HG03097 (cell line): ENCODE measurements at regions not wholly inside any gene's neighbourhood (a gene's known extent, or its start where the extent isn't known, plus 50 kb on each side); places are given as distances from the start of the nearest gene placed in this dataset.

Experiments
- ATAC-seq: cut with Tn5 transposase; IDR thresholded peaks from one replicate; pipeline ENCODE4 v1.9.1; 2021; ENCODE audit not compliant: unreplicated experiment, low FRiP score

DNA sequence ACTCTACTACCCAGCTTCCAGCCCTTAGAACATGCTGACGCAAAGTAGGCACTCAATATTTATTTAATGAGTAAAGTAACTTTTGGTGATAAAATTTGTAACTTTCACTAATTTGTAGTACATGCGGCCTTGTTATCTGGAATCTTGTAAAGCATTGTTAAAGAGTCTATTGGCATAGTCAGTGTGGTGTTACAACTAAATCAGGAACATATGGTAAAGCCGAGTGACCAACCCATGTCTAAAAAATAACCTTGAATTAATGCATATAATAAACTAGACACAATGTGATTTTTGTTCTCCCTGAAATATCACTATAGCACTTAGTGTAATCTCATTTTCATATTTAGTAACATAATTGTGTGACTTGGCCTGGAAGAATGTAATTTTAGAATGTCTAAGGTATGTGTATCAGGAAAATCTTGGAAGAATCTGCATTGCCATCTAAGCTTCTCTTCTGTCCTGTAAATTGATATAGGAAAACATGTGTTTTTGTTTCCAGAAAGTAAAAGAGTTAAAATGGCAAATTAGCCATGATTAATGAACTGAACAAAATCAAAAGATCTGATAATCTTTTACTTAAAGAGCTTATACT lies 256.7 kb upstream of the GNAI1 start:
- no peak for ATAC-seq

DNA sequence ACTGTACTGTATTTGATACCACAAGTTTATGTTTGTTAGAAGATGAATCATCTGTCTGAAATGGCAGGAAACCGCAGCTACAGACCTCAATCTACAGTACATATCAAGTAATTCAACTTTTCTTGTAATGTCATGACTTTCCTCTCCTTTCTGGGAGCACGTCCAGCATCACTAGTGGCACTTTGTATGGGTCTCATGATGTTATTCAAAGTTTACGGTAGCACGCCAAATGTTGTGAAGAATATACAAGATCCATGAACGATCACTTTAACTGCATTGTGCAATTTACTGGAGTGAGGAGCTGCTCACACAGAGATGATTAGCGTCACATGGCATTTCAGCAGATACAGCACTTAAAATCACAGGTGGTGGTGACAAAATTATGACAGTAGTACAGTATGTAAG lies 257.8 kb upstream of the GNAI1 start:
- ATAC-seq: no peak

DNA sequence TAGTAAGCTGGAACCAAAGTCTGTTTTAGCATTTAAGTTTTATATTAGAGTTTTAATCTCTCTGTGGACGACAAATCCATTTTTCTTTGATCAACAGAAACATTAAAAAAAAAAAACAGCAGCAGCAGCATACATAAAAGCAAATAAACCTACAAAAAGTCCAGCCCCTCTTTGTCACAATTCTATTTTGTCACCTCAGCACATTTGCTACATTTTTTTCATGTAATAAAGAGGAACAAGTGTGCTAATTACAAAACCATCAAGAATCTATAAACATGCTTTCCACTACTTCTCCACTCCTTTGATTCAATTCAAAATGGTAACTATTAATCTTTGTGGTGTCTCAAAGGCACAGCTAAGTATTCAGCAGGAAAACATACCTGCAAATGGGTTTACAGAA lies 259.8 kb upstream of the GNAI1 start:
- ATAC-seq: no peak

DNA sequence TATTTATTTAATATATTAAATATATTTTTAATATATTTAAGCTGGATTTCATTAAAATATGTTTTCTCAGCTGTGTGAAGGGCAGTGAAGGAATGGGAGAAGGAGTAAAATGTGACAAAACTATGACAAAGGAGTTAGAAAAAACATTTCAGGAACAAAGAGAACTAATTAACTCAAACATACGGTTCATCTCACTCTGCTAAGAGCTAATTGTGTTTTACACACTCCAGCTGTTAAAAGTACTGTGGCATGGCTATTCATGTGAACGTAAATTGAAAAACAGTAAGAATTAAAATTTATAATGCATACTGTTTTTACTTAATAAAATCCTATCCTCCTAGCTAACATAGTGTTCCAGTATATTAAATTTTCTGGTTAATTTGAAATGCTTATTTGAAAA lies 262.5 kb upstream of the GNAI1 start:
- no peak for ATAC-seq

DNA sequence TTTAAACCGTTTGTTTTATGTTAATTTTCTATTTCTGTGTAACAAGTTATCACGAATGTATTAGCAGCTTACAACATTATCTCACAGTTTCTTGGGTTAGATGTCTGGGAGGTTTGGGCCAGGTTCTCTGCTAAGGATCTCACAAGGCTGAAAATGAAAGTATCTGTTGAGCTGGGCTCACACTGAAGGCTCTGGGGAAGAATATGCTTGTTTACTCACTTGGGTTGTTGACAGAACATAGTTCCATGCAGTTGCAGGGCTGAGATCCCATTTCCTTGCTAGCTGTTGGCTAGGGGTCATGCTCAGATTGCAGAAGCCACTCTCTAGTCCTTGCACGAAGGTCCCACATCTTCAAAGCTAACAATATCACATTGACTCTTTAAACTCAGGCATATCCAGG lies 266.6 kb upstream of the GNAI1 start:
- ATAC-seq: no peak

GRCh38 chr7:79862447-79863210 lies 272.0 kb upstream of the GNAI1 start:
- ATAC-seq: no peak

DNA sequence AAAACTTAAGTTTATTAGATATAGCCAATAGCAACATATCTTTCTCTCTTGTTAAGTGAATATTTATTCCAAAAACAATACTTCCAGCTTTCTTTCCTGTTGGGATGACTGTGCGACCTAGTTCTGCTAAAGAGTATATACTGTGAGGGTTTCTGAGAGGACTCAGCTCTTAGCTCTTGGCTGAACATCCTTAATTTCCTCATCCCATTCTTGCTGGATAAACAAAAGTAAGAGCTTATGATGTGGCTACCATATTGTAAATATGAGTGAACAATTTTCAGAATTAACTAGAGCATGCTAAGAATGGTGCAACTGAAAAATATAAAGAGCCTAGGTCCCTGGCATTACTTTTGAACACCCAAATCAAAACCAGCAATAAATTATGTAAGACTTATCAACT lies 279.5 kb upstream of the GNAI1 start:
- ATAC-seq: no peak

- ATAC-seq: no peak
Observed at GRCh38 chr7:79854621-79855020, 280.0 kb upstream of the GNAI1 start.

DNA sequence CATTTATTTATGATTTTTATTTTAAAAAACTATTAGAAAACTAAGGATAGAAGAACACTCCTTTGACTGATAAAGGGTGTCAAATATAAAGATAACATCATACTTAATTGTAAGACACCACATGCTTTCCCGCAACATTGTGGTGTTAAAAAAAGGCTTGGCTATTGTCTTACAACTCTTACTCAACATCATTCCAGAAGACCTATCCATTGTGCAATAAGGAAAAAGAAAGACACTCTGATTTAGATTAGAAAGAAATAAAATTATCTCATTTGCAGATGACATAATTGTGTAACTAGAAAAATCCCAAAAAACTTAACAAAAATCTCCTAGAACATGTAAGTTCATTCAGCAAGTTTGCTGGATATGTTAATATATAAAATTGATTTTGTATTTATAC lies 296.7 kb upstream of the GNAI1 start:
- ATAC-seq: no peak

DNA sequence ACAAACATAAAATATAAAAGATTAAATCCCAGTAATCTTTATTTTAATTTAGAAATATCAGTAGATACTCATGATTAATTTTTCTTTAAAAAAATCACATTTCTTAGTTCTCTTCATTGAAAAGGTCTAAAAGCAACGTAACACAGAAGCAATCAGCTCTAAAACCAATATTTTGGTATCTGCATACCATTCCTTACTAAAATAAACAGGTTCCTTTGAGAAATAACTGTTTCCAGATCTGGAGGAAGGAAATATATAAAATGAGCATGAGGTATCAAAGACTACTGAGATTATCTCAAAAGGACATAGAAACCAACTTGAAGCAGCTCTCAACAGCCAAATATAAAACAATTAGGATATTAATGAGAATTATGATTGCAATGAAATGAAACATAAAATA lies 301.0 kb upstream of the GNAI1 start:
- ATAC-seq: no peak

DNA sequence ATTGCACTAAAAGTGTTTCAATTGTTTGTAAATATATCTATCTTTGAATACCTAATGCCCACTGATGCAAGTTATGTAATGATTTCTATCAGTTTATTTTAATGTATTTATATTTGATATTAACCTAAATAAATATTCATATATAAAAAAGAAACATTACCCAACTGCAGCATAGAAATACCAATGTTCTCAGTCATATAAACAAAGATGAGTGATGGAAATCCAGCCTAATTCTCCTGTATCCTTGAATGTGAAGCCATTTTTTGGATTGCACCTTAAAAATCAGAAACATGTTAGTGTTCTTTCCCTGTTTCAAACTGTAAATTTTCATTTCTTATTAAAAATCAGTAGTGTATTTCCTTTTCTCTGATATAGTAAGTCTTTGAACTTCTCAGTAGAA lies 305.8 kb upstream of the GNAI1 start:
- no peak for ATAC-seq

DNA sequence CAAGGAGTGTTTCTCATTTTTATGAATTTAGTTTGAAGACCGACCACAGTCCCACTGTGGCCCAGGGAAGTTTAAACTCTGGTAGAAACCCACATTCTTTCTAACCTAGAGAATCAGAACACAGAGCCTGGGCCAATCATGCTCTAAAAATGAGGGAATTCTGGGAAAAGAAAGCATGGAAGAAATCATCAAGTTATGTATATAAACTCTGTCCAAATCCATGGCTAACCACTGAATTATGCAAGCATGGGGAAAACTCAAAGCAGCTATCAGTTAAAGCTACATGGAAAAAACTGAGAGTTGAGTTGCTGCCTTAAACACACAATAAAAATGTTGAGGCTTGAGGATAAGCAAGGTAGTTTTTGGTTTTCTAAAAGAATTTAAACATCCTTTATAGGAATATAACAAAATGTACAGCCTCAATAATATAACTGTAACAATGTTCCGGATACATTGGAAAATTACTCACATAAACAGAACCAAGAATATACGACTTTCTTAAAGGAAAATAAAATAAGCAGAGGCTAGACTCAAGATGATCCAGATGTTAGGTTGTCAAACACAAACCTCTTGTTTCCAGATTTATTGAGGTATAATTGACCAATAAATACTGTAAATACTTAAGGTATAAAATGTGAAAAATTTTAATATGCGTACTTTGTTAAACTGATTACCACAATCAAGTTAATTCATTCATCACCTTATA lies 311.2 kb upstream of the GNAI1 start:
- ATAC-seq: no peak

- no peak for ATAC-seq
Observed at GRCh38 chr7:79822620-79823240, 311.9 kb upstream of the GNAI1 start.

GRCh38 chr7:79820387-79820786 lies 314.2 kb upstream of the GNAI1 start:
- ATAC-seq: no peak

GRCh38 chr7:79810916-79811315 lies 323.7 kb upstream of the GNAI1 start:
- ATAC-seq: no peak

DNA sequence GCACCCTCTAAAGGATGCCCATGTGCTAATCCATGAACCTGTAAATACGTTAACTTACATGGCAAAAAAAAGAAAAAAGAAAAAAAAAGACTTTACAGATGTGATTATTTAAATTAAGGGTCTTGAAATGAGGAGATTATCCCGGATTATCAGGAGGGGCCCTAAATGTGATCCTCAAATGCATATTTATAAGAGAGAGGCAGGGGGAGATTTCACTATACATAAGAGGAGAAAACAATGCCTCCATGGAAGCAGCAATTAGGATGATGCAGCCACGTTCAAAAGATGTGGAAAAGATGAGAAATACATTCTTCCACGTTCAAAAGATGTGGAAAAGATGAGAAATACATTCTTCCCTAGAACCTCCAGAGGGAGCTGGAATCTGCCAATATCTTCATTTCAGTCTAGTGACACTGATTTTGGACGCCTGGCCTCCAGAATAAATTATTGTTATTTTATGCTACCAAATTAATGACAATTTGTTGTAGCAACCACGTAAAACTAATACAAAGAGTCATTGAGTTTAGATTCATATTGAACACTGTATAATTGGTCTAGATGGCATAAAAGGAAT lies 328.4 kb upstream of the GNAI1 start:
- ATAC-seq: no peak

DNA sequence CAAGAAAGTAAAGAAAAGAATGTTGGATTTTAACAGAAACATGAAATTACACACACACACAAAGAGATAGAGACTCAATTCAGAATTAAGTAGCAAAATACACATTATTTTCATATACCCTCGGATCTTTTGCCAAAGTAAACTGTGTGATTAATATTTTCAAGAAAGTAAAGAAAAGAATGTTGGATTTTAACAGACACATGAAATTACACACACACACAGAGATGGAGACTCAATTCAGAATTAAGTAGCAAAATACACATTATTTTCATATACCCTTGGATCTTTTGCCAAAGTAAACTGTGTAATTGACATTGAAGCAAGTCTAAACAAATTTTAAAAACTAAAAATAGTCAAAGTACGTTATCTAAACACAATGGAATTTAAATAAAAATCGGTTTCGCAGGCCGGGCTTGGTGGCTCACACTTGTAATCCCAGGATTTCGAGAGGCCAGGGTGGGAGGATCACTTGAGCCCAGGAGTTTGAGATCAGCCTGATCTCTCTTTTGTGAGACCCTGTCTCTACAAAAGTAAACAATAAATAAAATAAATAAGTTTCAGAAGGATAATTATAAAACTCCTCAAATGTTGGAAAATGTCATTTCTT lies 337.3 kb upstream of the MAGI2 start:
- no peak for ATAC-seq

DNA sequence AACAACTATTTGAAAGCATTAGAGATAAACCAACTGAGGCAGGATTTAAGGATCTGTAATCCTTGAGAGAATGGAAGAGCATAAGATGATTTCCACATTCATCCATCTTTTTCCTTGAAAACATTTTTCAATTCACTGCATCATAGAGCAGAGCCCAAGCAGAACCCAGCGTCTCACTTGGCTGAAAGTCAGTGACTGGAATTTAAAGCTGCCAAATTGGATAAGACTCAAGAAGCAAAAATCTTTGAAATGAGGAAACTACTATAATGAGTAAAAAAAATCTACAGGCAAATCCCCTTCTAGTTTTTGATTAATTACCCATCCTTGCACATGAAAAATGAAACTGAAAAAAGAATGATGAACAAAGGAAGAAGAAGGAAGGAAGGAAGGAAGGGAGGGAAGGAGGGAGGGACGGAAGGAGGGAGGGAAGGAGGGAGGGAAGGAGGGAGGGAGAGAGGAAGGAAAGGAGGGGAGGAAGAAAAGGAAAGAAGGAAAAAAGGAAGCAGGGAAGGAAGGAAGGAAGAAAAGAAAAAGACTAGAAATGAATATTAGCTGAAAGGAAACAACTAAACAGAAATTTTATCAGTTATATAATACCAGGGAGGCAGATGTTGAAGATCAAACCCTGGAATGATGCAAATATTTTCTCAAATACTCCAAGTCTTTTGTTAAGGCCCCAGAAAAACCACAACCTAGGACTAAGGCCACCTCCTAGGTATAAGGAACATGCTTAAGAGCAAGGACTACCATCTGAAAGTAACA lies 336.3 kb upstream of the MAGI2 start:
- no peak for ATAC-seq

DNA sequence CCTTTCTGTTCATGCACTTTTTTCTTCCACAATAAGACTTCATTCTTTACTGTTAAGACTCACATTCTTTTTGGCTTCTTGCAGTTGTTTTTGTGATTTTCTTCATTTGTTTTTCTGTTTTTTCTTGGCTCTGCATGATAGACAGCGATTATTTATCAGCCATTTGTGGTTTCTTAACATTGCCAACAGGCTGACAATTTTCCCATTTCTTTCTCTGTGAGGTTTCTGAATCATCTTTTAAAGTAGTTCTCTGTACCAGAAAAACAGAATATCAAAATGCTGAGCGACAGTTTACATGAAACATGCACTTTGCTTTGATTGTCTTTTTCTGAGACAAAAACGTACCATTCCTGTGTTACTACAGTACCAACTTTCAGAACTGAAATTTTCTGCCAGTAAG lies 334.2 kb upstream of the MAGI2 start:
- ATAC-seq: no peak

GRCh38 chr7:79787096-79787495 lies 333.6 kb upstream of the MAGI2 start:
- ATAC-seq: no peak
